ENCODE measurements at regions not wholly inside any gene's neighbourhood (a gene's known extent, or its start where the extent isn't known, plus 50 kb on each side); places are given as distances from the start of the nearest gene placed in this dataset.

DNA sequence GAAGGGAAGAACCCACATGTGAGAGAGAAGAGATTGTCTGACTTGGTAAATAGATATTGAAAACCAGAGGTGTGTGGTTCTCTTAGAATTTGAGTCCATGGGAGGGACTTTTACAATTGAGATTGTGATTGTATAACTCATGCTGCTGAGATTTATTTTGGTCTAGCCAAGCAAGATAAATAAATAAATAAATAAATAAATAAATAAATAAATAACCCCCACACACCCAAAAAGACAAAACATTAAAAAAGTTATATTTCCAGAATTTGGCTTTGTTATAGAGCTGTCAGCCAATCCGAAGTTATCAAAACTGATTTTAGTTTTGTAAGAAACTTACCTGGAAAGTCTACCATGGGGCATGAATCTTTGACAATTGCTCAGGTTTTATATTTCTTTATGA lies 416.6 kb downstream of the ZSWIM6 start:
- TF ChIP-seq, protein P1, sequence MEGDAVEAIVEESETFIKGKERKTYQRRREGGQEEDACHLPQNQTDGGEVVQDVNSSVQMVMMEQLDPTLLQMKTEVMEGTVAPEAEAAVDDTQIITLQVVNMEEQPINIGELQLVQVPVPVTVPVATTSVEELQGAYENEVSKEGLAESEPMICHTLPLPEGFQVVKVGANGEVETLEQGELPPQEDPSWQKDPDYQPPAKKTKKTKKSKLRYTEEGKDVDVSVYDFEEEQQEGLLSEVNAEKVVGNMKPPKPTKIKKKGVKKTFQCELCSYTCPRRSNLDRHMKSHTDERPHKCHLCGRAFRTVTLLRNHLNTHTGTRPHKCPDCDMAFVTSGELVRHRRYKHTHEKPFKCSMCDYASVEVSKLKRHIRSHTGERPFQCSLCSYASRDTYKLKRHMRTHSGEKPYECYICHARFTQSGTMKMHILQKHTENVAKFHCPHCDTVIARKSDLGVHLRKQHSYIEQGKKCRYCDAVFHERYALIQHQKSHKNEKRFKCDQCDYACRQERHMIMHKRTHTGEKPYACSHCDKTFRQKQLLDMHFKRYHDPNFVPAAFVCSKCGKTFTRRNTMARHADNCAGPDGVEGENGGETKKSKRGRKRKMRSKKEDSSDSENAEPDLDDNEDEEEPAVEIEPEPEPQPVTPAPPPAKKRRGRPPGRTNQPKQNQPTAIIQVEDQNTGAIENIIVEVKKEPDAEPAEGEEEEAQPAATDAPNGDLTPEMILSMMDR (IDR thresholded peaks at IDR 0.05; ENCODE audit: low read depth, low read length) = no peak
- TF ChIP-seq POLR2A (IDR thresholded peaks at IDR 0.05; ENCODE audit: extremely low read depth, insufficient read length) = no peak

Data from NB4 (cell line).